Subcutaneous abdominal adipose tissue (tissue), 5 donors: ENCODE measurements at regions not wholly inside any gene's neighbourhood (a gene's known extent, or its start where the extent isn't known, plus 50 kb on each side); places are given as distances from the start of the nearest gene placed in this dataset.

ENCODE experiments used
- H3K27ac ChIP-seq: one replicate; pipeline ENCODE4 v1.7.0; 2013; ENCODE audit warnings: low read depth, mild to moderate bottlenecking, inconsistent platforms, low read length, moderate library complexity
- H3K27me3 ChIP-seq, 5 donors: one replicate each; pipeline ENCODE4 v1.7.0; 2013; ENCODE audit warnings: low read length in 5 of 5, inconsistent platforms in 1 of 5; ENCODE audit not compliant: control insufficient read depth in 5 of 5, insufficient read depth in 4 of 5
- H3K36me3 ChIP-seq, 5 donors: one replicate each; pipeline ENCODE4 v1.7.0; 2013; ENCODE audit warnings: low read length in 5 of 5; ENCODE audit not compliant: control insufficient read depth in 5 of 5, insufficient read depth in 5 of 5
- H3K4me1 ChIP-seq, 5 donors: one replicate each; pipeline ENCODE4 v1.7.0; 2013; ENCODE audit warnings: low read length in 5 of 5, mild to moderate bottlenecking in 3 of 5, moderate library complexity in 1 of 5; ENCODE audit not compliant: control insufficient read depth in 5 of 5, insufficient read depth in 5 of 5
- H3K4me3 ChIP-seq, 5 donors: one replicate each; pipeline ENCODE4 v1.7.0; 2013; ENCODE audit warnings: low read length in 5 of 5, low read depth in 1 of 5
- H3K9ac ChIP-seq, 5 donors: one replicate each; pipeline ENCODE4 v1.7.0; 2013; ENCODE audit warnings: low read length in 5 of 5, mild to moderate bottlenecking in 4 of 5, moderate library complexity in 3 of 5
- H3K9me3 ChIP-seq, 5 donors: one replicate each; pipeline ENCODE4 v1.7.0; 2013; ENCODE audit warnings: low read length in 5 of 5; ENCODE audit not compliant: control insufficient read depth in 5 of 5
- donor health status: healthy.
- donor health status: healthy.
- donor health status: healthy.
- donor health status: healthy.
- donor health status: healthy.

DNA sequence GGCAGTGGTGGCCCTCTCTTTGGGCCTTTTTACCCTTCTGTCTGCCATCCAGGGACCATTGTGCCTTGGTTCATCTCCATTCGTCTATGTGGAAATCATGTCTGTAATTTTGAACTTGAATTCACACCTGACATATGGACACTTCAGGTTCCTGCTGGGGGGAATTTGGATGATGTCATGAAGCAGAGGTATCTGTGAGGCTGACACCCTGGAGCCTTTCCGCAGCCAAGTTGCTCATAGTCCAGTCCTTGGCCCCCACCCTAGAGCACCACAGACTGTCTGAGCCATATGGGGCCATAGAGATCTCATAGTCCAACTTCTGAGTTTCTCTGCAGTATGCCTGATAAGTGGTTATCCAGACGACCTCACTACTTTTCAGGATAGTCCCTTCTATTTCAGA, 147.7 kb upstream of the CACNA1E start:
- no peak overlapping the region for H3K9ac ChIP-seq
- H3K9me3 ChIP-seq: peaks cover 0 to 10% (median 3%) of the 10 kb centered on the region in 5 donors
- H3K27me3 ChIP-seq: no peaks in the 10 kb centered on the region
- no peaks in the 10 kb centered on the region for H3K36me3 ChIP-seq
- H3K4me1 ChIP-seq: no peaks in the 10 kb centered on the region
- no peak overlapping the region for H3K4me3 ChIP-seq
- H3K27ac ChIP-seq: no peak overlapping the region

DNA sequence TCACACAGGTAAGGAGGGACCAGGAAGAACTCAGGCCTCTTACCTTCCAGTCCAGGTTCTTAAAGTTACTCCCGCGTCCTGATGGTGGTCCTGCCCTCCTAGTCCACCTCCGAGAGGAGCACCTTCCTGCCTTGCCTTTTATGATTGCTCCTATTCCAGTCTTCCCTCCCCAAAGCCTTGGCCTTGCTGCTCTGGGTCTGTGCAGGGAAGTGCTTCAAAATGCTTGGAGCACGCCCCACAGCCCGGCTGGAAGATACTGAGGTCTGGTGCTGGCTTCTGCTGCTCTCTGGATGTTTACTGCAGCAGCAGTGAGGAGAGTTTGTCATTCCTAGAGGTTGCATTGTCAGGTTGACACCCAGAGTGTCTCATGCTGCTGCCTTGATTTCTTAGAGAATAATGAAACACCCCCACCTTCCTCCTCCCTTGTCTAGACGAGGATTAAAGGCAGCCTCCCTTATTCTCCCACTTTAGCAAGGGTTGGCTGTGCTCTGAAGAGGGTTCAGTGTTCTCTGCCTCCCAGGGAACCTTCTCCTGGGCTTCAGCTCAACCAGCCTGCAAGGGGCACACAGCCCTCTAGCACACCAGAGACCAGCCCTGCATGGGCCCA, 142.2 kb upstream of the CACNA1E start:
- no peaks in the 10 kb centered on the region for H3K36me3 ChIP-seq
- no peak overlapping the region for H3K4me3 ChIP-seq
- peaks cover 0 to 10% (median 6%) of the 10 kb centered on the region in 5 donors for H3K27me3 ChIP-seq
- no peak overlapping the region for H3K27ac ChIP-seq
- H3K4me1 ChIP-seq: no peaks in the 10 kb centered on the region
- H3K9me3 ChIP-seq: peaks cover 0 to 5% (median 0%) of the 10 kb centered on the region in 5 donors
- no peak overlapping the region for H3K9ac ChIP-seq

DNA sequence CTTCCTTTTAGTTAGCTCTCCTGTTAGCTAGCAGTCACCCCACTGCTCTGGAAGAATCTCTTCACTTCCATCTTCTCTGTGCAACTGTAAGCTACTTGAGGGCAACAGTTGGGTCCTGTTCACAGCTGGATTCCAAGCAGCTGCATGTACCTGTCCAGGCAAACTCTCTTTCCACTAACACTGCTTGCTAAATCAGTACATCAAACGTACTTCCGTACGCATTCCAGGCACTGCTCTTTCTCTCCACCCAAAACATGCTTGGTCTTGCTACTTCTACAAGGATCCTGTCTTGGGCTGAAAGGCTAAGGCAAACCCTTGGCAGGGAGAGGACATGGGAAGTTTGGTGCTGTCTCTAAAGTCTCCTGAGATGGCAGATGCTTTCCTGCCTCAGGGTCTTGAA, 139.2 kb upstream of the CACNA1E start:
- no peak overlapping the region for H3K9ac ChIP-seq
- no peaks in the 10 kb centered on the region for H3K36me3 ChIP-seq
- H3K9me3 ChIP-seq: peaks cover 0 to 3% (median 0%) of the 10 kb centered on the region in 5 donors
- H3K27ac ChIP-seq: no peak overlapping the region
- peaks cover 0 to 12% (median 6%) of the 10 kb centered on the region in 5 donors for H3K27me3 ChIP-seq
- H3K4me3 ChIP-seq: no peak overlapping the region
- H3K4me1 ChIP-seq: no peaks in the 10 kb centered on the region

DNA sequence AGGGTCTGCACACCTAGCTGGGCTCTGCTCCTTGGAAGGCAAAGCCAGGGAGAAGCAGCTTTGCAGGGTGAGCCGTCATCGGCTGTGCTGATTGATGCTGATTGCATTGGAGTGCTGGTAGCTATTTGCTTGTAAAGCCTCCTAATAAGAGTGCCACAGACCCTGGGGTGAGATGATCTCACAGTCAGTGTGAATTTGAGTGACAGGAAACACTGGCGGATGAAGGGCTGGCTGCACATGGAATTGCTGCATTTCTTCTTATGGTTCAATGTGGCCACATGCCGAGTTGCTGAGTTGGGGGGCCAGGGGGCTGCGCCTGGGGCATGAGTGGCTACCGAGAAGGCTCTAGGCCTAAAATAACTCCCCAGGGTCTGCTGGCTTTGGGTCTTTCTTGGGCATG, 138.2 kb upstream of the CACNA1E start:
- Histone ChIP-seq H3K9me3 (peaks cover 0 to 3% (median 0%) of the 10 kb centered on the region in 5 donors), H3K27me3 (peaks cover 0 to 12% (median 6%) of the 10 kb centered on the region in 5 donors)

DNA sequence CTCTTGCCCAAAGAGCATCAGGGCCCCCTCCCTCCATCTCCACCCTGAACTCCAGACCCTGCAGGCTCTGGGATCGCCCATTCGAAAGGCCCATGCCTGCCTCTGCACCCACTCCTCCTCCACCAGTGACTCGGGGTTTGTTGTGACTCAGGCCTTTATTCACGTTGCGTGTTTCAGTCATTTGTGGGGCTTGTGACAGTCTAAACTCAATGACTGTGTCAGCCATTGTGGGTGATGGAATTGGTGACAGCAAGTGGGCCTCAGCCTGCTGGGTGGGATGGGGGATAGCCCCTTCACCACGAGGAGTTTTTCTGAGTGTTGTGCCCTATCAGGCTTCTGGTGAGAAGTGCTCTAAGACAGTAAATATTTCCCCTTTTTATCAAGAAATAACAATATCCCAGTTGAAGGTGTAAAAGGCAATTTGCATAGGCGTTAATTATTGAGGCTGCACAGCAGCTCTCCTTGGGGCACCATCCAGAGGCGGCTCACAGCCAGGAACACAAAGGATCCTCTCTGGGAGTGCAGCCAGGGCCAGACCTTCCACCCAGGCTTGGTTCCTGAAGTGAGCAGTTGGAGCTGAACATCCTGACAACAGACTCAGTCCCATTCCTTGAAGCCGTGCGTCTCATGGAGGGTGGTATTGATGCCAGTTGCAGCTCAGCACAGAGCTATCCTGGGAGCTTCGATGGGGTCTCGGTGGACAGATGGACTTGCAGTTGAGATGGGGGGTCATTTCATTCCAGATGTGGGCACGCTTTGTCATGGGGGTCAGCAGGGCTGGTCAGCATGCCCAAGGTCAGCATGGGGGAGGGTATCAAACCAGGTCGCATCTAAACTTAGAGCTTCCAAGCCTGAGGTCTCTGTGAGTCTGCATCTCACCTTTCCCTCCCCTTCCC, 135.6 kb upstream of the CACNA1E start:
- no peak overlapping the region for H3K4me3 ChIP-seq
- no peaks in the 10 kb centered on the region for H3K36me3 ChIP-seq
- H3K27me3 ChIP-seq: peaks cover 0 to 9% (median 6%) of the 10 kb centered on the region in 5 donors
- H3K9me3 ChIP-seq: peaks cover 0 to 3% (median 0%) of the 10 kb centered on the region in 5 donors
- H3K27ac ChIP-seq: no peak overlapping the region
- no peak overlapping the region for H3K9ac ChIP-seq
- H3K4me1 ChIP-seq: no peaks in the 10 kb centered on the region

More for the DNA sequence above, 138.2 kb upstream of the CACNA1E start:
- Histone ChIP-seq H3K9ac (no peak overlapping the region), H3K36me3 (no peaks in the 10 kb centered on the region), H3K4me3 (no peak overlapping the region), H3K4me1 (no peaks in the 10 kb centered on the region), H3K27ac (no peak overlapping the region)

DNA sequence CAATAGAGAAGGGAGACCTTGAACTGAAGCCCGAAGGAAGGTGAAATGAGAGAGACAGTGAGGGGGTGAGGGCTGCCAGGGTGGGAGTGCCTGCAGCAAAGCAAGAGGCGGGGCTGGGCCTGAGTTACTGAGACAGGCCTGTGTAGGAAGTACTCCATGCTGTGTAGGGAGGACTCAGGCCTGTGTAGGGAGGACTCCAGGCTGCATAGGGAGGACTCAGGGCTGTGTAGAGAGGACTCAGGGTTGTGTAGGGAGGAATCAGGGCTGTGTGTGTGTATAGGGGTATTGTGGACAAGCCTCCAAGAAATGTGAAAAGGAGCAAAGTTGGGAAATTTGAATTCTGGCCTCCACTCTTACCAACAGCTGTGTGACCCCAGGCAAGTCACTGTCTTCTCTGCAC, 133.8 kb upstream of the CACNA1E start:
- Histone ChIP-seq H3K4me1 (no peaks in the 10 kb centered on the region), H3K4me3 (no peak overlapping the region), H3K36me3 (no peaks in the 10 kb centered on the region), H3K9me3 (no peaks in the 10 kb centered on the region), H3K27ac (no peak overlapping the region), H3K9ac (no peak overlapping the region), H3K27me3 (peaks cover 0 to 7% (median 2%) of the 10 kb centered on the region in 5 donors)

DNA sequence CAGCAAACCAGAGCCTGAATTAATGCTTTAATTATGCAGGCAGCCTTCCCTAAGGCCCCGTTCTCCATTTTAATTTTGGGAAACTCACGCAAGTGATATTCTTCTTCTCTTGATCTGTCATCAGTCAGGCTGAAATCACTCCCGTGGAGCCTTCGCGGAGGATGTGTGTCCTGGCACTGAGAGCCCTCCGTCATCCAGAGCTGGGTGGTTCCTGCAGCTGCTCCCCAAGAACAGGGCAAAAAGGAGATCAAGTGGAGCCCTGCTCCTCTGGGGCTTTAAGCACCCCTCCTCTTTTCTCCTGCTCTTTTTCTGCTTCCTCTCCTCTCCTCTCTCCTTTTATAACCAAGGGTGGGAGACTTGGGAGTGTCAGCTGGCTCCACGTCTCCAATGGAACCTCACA, 133.2 kb upstream of the CACNA1E start:
- H3K9me3 ChIP-seq: no peaks in the 10 kb centered on the region
- peaks cover 0 to 2% (median under 1%) of the 10 kb centered on the region in 5 donors for H3K27me3 ChIP-seq
- H3K4me3 ChIP-seq: no peak overlapping the region
- H3K4me1 ChIP-seq: no peaks in the 10 kb centered on the region
- no peak overlapping the region for H3K27ac ChIP-seq
- no peaks in the 10 kb centered on the region for H3K36me3 ChIP-seq
- no peak overlapping the region for H3K9ac ChIP-seq

DNA sequence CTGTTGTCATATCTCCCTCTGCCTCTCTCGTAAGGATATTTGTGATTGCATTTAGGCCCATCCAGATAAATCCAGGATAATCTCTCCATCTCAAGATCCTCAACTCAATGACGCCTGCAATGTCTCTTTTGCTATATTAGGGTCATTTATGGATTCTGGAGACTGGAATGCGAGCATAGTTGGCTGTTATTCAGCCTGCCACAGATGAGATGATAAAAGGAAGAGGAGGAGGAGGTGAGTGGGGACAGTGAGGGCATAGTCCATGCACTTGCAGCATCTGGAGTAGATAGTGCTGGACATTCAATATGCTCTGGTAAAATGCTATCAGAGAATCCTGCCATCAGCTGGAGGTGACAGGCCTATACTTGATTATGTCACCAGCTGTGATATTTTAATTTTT, 131.6 kb upstream of the CACNA1E start:
- H3K4me3 ChIP-seq: no peak overlapping the region
- no peaks in the 10 kb centered on the region for H3K9me3 ChIP-seq
- no peaks in the 10 kb centered on the region for H3K36me3 ChIP-seq
- H3K27ac ChIP-seq: no peak overlapping the region
- H3K27me3 ChIP-seq: peaks cover 0 to 2% (median 0%) of the 10 kb centered on the region in 5 donors
- no peaks in the 10 kb centered on the region for H3K4me1 ChIP-seq
- H3K9ac ChIP-seq: no peak overlapping the region

DNA sequence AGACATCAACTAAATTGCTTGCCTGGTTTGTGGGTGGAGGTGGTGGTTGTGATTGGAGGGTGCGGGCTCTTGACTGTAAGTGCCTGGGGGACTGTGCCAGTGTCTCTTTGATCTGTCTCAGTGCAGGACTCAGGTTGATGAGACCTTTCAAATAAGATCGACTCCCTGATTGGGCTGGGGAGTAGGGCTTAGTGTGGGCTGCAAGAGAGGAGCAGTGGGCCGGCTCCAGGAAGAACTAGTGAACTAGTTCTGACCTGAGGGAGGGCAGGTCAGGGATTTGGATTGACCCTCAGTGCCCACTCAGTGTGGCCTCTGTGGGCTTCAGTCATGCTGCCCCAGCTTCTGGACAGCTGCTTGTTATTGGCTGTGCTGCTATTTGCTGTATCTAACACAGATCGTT, 130.6 kb upstream of the CACNA1E start:
- no peaks in the 10 kb centered on the region for H3K27me3 ChIP-seq
- no peak overlapping the region for H3K9ac ChIP-seq
- no peaks in the 10 kb centered on the region for H3K36me3 ChIP-seq
- peaks cover 0 to 3% (median 0%) of the 10 kb centered on the region in 5 donors for H3K4me1 ChIP-seq
- H3K27ac ChIP-seq: no peak overlapping the region
- H3K9me3 ChIP-seq: no peaks in the 10 kb centered on the region
- H3K4me3 ChIP-seq: no peak overlapping the region

DNA sequence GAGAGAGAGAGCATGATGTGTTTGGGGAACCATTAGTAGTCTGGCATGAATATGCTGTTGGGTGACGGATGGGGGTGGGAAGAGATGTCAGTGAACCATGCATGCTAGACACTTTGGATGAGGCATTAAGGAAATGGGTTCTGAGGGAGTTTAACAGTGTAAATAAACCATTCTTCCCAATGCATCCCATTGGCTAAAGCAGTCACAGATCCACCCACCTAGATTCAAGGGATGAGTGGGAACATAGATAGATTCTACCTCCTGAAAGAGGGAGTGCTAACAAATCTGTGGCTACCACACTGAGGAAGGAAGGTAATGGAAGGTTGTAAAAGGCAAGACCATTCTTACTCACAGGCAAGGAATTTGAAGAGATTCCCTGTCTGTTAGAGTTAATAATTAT, 129.8 kb upstream of the CACNA1E start:
- Histone ChIP-seq H3K9ac (no peak overlapping the region), H3K4me1 (peaks cover 0 to 3% (median 0%) of the 10 kb centered on the region in 5 donors), H3K4me3 (no peak overlapping the region), H3K9me3 (no peaks in the 10 kb centered on the region), H3K27me3 (no peaks in the 10 kb centered on the region), H3K36me3 (no peaks in the 10 kb centered on the region), H3K27ac (no peak overlapping the region)
